HFF-Myc (cell line): ENCODE measurements at regions not wholly inside any gene's neighbourhood (a gene's known extent, or its start where the extent isn't known, plus 50 kb on each side); places are given as distances from the start of the nearest gene placed in this dataset.

ENCODE experiments used
- DNase-seq: peaks from one replicate; pipeline ENCODE4 v3.0.0-alpha.2; 2011; ENCODE audit warnings: low read depth; ENCODE audit errors: extremely low read depth
- H3K4me3 ChIP-seq: replicated peaks from 2 replicates; pipeline ENCODE4 v1.5.1; 2011; ENCODE audit warnings: low read depth, mild to moderate bottlenecking, control low read depth, low read length
- CTCF ChIP-seq: IDR thresholded peaks from 2 replicates; pipeline ENCODE4 v1.5.1; 2012; ENCODE audit warnings: mild to moderate bottlenecking, low read depth, low read length, control low read depth; ENCODE audit errors: missing control alignments

DNA sequence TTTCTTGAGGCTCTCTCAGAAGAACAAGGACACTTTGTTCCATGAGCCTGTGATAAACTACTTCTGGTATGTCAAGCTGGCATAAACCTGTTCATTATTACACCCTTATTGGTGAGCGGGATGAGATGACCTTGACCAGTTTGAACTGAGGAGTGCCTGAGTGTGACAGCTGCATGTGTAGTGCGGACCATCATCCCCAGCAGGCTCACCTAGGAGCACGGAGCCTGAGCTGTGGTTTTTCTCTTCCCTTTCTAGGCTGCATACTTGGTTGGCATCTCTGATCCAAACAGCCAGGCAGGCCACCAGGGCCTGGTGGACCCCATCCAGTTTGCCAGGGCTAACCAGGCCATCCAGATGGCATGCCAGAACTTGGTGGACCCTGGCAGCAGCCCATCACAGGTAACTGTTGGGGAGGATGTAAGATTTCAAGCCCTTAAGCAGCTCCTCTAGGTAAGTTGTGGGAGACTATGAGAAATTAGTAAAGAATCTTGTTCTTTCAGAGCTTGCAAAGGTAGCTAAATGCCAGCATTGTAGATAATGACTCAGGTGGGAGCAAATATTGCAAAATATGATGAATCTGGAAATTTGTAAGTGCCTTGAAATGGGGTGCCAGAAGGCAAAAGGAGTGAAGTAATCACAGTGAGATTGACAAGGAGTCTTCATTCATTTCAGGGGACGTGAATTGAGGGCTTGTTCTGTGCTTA is 288.9 kb upstream of the TPM1 start:
- DNase-seq: no peak
- TF ChIP-seq CTCF: no peak
- no peak overlapping the region for H3K4me3 ChIP-seq

- TF ChIP-seq CTCF: no peak
Observed at GRCh38 chr15:62756326-62756994, 286.1 kb upstream of the TPM1 start.

DNA sequence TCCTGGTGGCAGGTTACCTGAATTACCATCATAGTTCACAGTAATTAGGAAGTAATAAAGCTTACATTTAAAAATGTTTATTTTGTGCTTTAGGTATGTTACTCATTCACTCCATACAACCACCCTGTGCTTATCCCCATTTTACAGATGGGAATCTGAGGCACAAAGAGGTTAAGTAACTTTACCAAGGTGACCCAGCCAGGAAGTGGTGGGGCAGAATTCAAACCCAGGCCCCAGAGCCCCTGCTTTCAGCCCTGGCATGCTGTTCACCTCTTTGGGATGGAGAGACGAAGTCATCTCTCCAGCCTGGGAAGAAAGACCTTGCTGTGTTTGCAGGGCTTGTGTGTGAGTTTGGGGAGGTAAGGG is 285.6 kb upstream of the TPM1 start:
- H3K4me3 ChIP-seq: no peak overlapping the region
- no peak for TF ChIP-seq CTCF
- no peak for DNase-seq

More at GRCh38 chr15:62756326-62756994, 286.1 kb upstream of the TPM1 start:
- DNase-seq: no peak
- H3K4me3 ChIP-seq: no peak overlapping the region

- no peak for TF ChIP-seq CTCF
- no peak overlapping the region for H3K4me3 ChIP-seq
- DNase-seq: no peak
Observed at GRCh38 chr15:62757535-62757934, 285.0 kb upstream of the TPM1 start.

GRCh38 chr15:62758126-62758951 is 284.2 kb upstream of the TPM1 start:
- no peak for DNase-seq
- H3K4me3 ChIP-seq: no peak overlapping the region
- TF ChIP-seq CTCF: no peak

GRCh38 chr15:62758952-62759349 is 283.6 kb upstream of the TPM1 start:
- no peak for TF ChIP-seq CTCF
- H3K4me3 ChIP-seq: no peak overlapping the region
- DNase-seq: no peak
